GM19452 (cell line): ENCODE measurements at regions not wholly inside any gene's neighbourhood (a gene's known extent, or its start where the extent isn't known, plus 50 kb on each side); places are given as distances from the start of the nearest gene placed in this dataset.
"Not testable (repeated sequence)": the region's sequence is repeated elsewhere in the genome, so short reads cannot be mapped to it uniquely, and the experiment has no call there.

ENCODE experiments used
- ATAC-seq: cut with Tn5 transposase; IDR thresholded peaks from one replicate; pipeline ENCODE4 v1.9.1; 2021; ENCODE audit not compliant: unreplicated experiment

DNA sequence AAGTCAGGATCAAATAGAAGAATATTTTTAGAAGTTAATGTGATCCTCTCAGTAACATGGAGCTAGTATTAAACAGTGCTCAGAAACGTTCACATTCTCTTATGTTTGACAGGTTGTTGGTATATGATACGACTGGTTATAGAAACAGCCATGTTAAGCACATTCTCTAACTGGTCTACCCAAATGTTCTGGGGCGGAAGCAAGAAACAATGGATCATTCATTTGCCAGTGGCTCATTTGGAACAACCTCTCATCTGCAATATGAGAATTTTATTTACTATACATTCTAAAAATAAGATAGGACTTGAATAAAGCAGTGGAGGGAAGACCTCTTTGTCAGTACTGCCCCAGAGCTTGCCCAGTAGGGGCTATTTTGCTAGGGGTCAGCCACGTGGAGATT lies 167.1 kb upstream of the FAM98A start:
- no peak for ATAC-seq

DNA sequence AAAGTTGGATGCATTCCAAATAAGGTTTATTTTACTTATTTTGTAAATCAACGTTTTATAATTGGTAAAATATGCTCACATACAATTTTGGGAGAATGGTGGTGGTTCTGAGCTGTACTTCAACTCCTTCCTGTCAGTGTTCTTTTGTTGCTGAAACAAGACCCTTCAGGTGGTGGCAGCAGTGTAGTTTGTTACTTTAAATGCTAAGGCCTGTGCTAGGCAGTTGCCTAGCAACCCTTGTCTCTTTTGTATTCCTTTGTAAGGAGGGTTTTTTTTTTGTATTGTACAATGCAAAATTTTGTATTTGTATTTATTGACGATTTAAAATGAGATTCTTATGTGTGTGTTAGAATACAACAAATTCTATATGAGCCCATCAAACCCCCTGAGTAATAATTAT lies 166.0 kb upstream of the FAM98A start:
- no peak for ATAC-seq

DNA sequence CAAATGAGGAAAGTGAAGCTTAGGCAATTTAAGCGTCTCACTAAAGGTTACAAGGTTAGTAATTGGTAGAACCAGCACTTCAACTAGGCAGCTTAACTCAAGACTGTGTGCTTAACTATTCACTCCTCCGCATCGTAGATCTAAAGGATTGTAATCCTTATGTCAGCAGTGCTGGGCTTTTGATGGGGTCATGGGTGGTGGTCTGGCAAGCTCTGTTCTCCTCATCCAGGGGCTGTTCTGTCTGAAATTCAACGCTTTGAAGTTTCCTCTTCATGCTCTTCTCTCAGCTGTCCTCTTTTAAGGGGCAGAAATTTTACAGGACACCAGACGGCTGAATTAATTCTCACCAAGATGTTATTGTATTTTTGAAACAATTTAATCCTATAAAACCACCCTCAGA lies 165.5 kb upstream of the FAM98A start:
- ATAC-seq, result no peak

DNA sequence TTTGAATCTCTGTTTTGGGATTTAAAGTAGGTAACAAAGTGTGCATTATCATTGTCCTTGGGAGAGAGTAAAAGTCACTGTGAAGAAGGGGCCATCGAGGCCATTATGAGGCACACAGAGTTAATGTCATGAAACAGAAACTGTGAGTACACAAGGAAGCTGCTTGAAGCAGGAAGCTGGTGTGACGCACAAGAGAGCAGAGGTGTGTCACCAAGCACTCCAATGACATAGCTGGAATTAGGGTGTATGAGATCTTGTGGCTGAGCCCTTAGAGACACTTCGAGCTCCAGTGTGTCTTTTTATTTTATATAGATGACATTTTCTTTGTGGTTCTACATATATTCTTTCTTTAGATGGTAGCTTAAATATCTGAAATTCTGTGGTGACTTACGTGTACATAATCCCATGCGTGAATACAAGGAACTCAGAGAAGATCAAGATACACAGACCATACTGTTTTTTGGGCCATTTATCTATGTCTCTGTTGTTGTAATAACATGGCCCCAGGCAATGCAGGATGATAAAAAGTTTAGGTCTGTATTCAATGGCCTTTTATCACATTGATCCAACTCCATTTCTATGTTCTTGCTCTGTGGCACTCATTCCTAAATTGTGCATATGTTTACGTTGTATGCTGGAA lies 164.7 kb upstream of the FAM98A start:
- no peak for ATAC-seq

DNA sequence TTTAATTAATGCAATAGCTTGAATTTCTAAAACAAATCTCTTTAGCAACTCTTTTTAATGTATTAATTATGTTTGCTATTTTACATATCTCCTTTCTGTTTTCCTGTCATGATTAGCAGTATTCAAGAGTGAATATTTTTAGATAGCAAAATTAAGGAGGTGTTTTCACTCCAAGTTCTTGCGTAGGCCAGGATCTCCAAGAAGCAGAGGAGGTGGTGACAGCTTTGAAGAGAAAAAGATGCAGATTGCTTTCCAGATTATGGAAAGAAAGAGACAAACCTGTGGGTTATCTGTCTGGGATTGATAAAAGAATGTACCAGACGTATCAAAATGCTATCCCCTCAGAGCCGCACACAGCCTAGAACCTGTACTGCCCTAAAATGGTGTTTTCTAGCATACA lies 163.5 kb upstream of the FAM98A start:
- ATAC-seq, result no peak

DNA sequence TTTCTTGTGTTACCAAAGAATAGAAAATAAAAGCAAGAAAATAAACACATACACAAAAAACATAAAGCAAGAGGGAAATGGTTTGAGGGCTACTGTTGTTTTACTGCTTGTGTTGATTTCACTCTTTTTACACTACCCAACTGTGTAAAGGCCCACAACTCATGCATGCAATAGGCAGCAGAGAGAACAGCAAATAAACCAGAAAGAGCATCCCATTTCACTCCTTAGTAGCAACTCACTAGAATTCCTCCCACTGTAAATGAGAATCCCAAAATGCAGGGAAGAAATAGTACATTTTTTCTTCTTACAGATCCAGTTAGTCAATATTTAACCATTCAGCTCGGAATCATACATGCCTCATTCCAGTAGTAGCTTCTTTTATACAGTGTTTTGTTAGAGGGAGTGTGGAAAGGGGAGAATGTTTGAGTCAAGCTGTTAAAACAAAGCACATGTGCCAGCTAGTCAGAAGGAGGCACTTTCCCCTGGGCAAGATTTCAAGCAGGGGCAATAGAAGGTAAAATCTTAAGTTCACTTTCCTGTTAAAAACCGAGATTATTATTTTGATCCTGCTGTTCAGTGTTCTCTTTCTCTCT lies 147.2 kb upstream of the FAM98A start:
- ATAC-seq, result no peak

DNA sequence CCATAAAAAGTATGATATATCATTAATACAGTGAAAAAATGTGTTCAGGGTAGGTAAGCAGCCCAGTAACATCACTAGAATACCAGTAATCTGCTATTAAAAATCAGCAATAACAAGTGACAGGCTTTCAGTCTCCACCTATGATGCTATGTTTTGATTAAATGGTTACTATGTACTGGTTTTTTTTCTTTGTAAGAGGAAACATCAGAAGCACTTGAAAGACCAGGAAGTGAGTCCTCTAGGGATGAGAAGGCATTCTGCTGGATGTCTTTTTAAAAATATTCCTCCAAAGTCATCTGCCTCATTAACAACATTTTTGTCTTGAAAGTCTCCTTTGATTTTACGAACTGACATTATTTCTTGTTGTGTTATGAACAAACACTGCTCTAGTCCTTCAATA lies 136.0 kb upstream of the FAM98A start:
- ATAC-seq, result no peak

DNA sequence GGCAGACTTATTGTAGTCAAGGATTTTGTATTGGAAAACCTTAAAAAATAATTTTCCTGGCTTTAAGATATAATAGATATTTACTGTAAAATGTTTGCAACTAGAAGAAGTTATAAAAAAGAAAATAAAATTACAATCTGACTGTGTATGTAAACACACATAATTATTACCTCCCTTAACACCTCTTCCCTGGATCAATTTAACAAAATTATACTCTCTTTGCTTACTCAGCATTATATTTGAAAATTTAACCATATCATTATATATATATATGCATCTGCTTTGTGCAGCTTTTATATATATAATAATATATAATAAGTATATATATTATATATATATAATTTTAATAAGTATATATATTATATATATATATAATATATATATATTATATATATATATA lies 131.7 kb upstream of the FAM98A start:
- ATAC-seq, result no peak

DNA sequence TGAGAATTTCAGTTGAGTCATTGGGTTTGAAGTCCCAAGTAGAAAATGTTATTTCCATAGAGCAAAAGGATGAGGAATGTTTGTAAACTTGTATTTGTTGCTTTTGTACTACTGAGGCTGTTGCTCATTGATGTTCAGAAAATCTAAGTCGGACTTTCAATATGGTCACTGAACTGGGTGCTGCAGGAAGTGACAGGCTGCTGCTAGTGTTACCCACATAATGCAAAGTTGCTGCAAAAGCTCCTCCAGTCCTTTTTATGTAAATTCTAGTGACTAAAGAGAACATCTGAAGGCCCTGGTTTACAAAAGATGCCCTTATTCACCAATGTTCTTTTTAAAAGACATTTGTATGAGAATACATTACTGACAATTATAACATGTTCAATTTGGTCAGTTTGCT lies 131.1 kb upstream of the FAM98A start:
- ATAC-seq, result peak; percentile 57

DNA sequence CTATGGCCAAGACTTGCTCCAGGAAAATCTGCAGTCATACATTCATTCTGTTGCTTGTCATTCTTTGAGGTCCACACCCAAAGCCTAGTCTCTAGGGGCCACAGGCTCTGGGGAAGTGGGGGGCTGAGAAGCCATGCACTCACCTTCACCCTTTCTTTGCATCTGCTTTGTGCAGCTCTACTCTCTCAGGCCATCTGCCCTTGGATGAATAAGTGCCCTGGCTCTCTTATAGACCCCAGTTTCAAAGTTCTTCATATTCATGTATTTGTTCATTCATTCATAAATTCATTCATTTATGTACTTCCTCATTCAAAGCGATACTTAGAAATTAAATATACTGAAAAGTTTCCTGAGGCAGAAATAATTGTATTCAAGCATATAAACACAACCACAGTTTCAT lies 130.3 kb upstream of the FAM98A start:
- ATAC-seq, result no peak

DNA sequence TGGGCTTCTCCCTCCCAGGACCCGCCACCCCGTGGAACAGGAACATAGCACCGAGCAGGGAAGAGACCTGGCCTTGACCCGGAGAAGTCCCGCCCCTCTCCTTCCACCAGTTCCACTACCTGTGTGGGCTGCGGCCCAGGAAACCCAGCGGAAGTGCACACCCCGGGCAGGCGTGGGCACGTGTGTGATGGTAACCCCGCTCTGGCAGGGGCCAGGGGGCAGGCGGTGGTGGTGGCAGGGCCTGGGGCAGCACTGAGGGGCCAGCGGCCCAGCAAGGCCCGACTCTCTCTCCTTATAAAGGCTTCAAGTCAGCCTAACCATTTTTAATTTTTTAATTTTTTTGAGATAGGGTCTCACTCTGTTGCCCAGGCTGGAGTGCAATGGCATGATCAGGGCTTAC lies 129.0 kb upstream of the FAM98A start:
- no peak for ATAC-seq

DNA sequence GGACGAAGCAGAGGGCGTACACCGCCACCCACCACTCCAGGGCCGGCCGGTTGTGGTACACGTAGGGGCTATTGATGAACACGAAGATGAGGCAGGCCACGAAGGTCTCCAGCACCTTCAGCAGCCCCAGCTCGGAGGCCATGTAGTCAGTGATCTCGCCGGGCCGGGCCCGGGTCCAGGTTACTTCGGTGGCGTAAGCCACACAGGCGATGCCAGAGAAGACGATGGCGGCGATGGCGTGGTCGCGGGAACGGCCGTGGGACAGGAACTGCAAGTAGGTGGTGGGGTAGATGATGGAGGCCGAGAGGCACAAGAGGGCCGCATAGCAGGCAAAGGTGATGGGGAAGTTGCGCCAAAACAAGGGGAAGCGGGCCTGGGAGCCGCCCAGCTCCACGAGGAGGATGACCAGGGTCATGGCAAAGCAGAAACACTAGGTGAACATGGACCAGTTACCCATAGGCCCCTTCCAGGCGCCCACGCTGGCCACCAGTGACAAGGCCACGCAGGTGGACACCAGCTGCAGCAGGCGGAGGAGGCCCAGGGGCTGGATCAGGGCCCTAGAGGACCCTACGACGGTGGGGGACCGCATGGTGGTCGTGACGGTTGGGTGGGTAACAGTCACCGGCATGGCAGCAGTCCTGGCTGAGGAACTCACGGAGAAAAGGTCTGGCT lies 128.4 kb upstream of the FAM98A start:
- ATAC-seq, result no peak

DNA sequence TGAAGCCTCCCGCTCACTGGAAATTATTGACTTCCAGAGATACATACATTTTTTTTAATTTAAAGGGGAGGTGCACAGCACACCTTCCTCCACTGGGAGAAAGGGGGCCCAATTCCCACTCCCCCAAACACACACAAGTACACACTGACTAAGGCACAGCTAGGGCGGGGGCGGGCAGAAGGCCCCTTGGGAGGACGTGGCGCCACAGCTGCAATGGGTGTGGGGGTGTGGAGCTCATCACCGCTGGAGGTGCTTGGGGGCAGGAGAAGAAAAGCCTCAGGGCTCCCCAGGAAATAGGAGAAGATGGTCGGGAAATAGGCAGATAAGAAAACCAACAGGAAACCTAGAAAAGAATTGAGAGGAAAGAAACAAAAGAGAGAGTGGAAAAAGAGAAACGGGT lies 127.3 kb upstream of the FAM98A start:
- ATAC-seq, result no peak

DNA sequence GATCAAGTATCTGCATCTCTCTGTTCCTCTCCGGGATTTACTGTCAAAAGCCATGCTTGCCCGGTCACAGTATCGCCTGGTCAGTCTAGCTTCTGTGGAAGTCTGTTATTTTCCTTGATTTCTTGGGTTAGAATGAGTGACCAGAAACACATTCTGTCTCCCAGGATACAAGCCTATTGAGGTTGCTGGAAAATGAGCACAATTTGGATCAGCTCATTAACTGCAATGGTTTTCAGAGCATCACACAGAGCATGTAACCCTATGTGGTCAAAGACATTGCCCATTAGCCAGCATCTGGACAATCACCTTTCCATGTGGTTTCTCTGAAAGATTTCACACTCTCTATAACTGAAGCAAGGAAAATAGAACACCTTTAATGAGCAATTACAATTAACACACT lies 124.2 kb upstream of the FAM98A start:
- no peak for ATAC-seq

DNA sequence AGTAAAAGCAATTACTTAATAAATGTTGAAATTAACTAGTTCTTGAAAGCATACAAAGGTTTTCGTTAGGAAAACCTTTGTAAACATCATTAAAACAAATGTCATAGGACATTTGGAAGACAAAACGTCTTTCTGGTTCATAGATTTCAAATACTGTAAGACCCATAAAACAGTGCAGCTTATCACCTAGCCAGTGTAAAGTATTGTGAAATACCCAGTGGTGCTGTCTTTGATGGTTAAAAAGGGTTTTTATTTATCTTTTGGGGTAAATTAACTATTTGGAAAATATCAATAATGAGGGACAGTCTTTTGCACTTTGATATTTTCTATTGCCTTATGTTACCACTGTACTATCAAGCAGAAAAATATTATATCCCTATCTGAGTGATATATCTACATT lies 120.0 kb upstream of the FAM98A start:
- ATAC-seq, result no peak

DNA sequence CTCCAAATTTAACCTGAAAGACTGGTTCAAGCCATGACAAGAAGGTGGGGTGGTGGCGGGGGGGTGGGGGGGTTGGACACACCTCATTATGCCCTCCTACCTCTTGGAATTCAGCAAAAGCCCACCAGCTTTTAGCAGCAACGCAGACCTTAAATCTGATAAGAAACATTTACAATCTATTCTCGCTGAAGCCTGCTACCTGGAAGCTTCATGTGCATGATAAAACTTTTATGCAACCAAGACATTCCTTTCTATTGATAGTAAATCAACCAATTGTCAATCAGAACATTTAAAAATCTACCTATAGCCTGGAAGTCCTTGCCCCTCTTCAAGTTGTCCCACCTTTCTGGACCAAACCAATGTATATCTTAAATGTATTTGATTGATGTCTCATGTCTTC lies 113.6 kb upstream of the FAM98A start:
- no peak for ATAC-seq

DNA sequence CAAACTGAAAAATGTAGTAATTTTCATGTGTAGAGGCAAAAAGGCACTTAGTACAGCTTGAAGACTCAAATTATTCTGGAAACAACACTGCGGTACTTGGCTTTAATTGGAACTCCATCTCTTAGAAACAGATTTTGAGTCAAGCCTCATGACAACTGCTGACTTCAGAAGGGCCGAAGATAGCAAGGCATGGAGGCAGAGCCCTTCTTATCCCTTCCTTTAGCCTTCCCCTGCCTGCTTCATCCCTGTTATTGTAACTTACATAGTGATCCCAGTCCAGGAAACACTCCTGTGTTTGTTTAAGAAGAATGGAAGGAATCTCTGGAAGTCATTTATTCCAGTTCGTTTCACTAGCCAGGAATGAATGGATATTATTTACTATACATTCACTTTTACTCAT lies 110.9 kb upstream of the FAM98A start:
- no peak for ATAC-seq

DNA sequence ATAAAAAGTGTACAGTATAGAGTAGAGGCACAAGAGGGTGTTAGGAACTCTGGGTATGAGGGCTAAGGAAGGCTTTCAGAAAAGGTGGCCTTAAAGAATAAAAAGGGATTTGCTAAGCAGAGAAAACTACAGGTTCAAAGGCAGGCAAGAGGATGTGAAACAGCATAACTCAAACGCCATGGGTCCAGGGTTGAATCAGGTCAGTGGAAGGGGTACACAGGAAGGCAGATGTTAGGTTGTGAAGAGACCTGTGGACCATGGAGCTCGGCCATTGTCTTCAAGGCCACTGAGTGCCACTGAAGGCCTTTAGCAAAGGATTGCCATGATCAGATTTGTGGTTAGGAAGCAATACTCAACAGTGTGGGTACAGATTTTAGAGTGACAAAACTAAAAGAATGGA lies 108.2 kb upstream of the FAM98A start:
- no peak for ATAC-seq

DNA sequence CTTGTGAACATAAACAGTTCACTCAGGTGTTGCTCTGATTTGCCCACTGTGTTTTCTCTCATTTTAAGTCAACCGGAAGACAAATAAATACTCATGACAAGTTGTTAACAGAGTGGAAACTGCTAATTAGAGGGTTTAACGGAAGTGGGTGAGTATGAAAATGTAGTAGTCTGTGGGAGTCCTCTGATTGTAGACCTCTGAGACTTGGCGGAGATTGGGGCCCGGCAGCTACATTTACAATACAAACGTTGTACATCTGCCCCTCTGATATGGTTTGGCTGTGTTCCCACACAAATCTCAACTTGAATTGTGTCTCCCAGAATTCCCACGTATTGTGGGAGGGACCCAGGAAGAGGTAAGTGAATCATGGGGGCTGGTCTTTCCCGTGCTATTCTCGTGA lies 107.3 kb upstream of the FAM98A start:
- ATAC-seq, result no peak

DNA sequence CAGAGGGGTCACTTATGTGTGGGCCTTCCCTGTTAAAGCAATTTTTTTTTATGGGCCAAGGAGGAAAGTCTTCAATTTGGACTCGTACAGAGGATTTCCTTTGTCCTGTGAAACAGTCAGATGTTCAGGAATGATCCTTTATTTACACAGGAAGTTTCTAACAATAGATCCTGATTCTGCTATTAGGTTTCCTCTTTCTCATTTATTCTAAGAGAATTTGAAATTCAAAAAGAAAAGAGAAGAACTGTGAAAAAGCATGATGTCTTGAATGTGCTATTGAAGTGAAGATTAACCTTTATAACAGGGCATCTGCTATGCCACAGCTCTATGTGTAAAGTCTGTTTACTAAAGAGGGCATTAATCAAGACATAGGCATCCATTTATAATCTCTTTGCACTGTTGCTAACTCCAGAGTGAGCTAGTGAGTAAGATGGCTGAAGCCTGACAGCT lies 105.3 kb upstream of the FAM98A start:
- no peak for ATAC-seq

DNA sequence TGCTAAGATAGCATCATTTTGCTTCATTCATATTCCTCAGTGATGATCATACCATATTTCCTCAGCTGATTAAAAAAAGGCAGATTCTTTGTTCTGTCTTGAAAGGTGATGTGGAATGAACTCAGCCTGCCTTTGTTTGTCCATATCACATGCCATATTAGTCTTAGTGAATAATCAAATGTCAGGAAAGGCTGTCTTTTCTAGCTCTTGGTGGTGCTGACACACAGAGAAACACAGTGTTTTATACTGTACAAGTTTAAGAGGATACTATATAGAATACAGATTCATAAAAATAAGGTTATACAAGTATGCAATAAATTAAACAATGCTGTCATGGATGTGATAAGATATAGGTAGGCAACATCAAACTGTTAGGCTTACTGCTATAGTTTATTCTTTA lies 97.1 kb upstream of the FAM98A start:
- no peak for ATAC-seq

DNA sequence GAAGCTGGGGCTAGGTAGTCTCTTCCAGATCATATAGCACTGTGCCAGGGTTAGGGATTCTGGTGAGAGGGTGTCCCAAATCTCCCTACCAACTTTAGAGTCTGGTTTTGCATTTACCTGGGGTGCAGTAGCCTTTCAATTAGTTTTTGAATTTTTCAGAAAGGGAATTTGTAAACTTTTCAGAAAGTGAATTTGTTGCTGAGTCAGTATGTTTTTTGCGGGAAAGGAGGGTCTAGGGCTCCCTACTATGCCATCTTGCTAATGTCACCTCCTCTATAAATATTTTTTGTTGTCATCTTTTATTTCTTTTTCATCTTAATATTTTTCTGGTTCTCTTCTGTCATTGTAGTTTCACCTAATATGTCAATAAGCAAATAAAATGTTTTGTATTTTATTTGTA lies 95.8 kb upstream of the FAM98A start:
- no peak for ATAC-seq

DNA sequence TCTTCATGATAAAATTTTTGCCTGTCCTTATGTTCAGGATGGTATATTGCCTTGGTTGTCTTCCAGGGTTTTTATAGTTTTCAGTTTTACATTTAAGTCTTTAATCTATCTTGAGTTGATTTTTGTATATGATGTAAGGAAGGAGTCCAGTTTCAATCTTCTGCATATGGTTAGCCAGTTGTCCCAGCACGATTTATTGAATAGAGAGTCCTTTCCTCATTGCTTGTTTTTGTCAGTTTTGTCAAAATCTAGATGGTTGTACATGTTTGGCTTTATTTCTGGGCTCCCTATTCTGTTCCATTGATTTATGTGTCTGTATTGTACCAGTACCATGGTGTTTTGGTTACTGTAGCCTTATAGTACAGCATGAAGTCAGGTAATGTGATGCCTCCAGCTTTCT lies 91.6 kb upstream of the FAM98A start:
- not testable (repeated sequence) for ATAC-seq
